ENCODE measurements at regions not wholly inside any gene's neighbourhood (a gene's known extent, or its start where the extent isn't known, plus 50 kb on each side); places are given as distances from the start of the nearest gene placed in this dataset.

GRCh38 chr16:54431997-54432896 is 145.7 kb upstream of the IRX3 start:
- DNase-seq: no peak

- DNase-seq: no peak
Observed at GRCh38 chr16:54431041-54431996, 144.7 kb upstream of the IRX3 start.

GRCh38 chr16:54430491-54431030 is 144.0 kb upstream of the IRX3 start:
- no peak for DNase-seq

- no peak for DNase-seq
Observed at GRCh38 chr16:54429029-54429428, 142.4 kb upstream of the IRX3 start.

- no peak for DNase-seq
Observed at GRCh38 chr16:54426553-54426849, 139.9 kb upstream of the IRX3 start.

GRCh38 chr16:54425681-54426552 is 139.3 kb upstream of the IRX3 start:
- DNase-seq: no peak

GRCh38 chr16:54425068-54425467 is 138.5 kb upstream of the IRX3 start:
- DNase-seq: peak; percentile 36

- DNase-seq: no peak
Observed at GRCh38 chr16:54424043-54424451, 137.5 kb upstream of the IRX3 start.

GRCh38 chr16:54422569-54422978 is 136.0 kb upstream of the IRX3 start:
- no peak for DNase-seq

GRCh38 chr16:54422159-54422558 is 135.6 kb upstream of the IRX3 start:
- no peak for DNase-seq

- DNase-seq: no peak
Observed at GRCh38 chr16:54421220-54421619, 134.6 kb upstream of the IRX3 start.

- no peak for DNase-seq
Observed at GRCh38 chr16:54418903-54419302, 132.3 kb upstream of the IRX3 start.

GRCh38 chr16:54417384-54417783 is 130.8 kb upstream of the IRX3 start:
- DNase-seq: no peak

GRCh38 chr16:54414671-54415070 is 128.1 kb upstream of the IRX3 start:
- DNase-seq: no peak

GRCh38 chr16:54412777-54413455 is 126.3 kb upstream of the IRX3 start:
- DNase-seq: peak; percentile 70

GRCh38 chr16:54412037-54412436 is 125.5 kb upstream of the IRX3 start:
- DNase-seq: peak; percentile 33

- peak; percentile 66 for DNase-seq
Observed at GRCh38 chr16:54411544-54411943, 125.0 kb upstream of the IRX3 start.

- DNase-seq: no peak
Observed at GRCh38 chr16:54409982-54410381, 123.4 kb upstream of the IRX3 start.

GRCh38 chr16:54407596-54407995 is 121.0 kb upstream of the IRX3 start:
- no peak for DNase-seq

GRCh38 chr16:54405478-54405877 is 118.9 kb upstream of the IRX3 start:
- DNase-seq: no peak

- DNase-seq: no peak
Observed at GRCh38 chr16:54403580-54403979, 117.0 kb upstream of the IRX3 start.

- no peak for DNase-seq
Observed at GRCh38 chr16:54402873-54403272, 116.3 kb upstream of the IRX3 start.

Data from NCI-H1092 treated with DMSO at 0.1 percent for 48 hours (cell line).